Endothelial cell of umbilical vein (primary cell): ENCODE measurements at regions not wholly inside any gene's neighbourhood (a gene's known extent, or its start where the extent isn't known, plus 50 kb on each side); places are given as distances from the start of the nearest gene placed in this dataset.

Experiments used
- EZH2 ChIP-seq: IDR thresholded peaks from 2 replicates; pipeline ENCODE4 v1.6.1; 2012; ENCODE audit warnings: borderline replicate concordance, low read depth, mild to moderate bottlenecking, moderate library complexity, low read length, inconsistent platforms; ENCODE audit not compliant: severe bottlenecking
- POLR2A ChIP-seq: IDR thresholded peaks from 2 replicates; pipeline ENCODE4 v1.6.1; 2012; ENCODE audit warnings: low read depth, mild to moderate bottlenecking, control low read depth, low read length
- POLR2AphosphoS5 ChIP-seq: IDR thresholded peaks from 2 replicates; pipeline ENCODE4 v1.6.1; 2012; ENCODE audit warnings: low read depth, mild to moderate bottlenecking, control low read depth, low read length, moderate library complexity; ENCODE audit not compliant: insufficient read depth
- TF ChIP-seq, protein P1 (sequence below), 2 donors: IDR thresholded peaks; 1 replicate in 1 of 2; 2 replicates in 1 of 2; pipeline ENCODE4 v1.5.1; 2011; ENCODE audit warnings: low read length in 2 of 2, mild to moderate bottlenecking in 2 of 2, moderate library complexity in 2 of 2, control low read depth in 1 of 2, inconsistent platforms in 1 of 2, low read depth in 1 of 2; ENCODE audit not compliant: insufficient read depth in 1 of 2; ENCODE audit errors: extremely low read depth in 1 of 2

GRCh38 chr1:81452693-81453366 is 347.9 kb upstream of the ADGRL2 start:
- TF ChIP-seq, protein P1, sequence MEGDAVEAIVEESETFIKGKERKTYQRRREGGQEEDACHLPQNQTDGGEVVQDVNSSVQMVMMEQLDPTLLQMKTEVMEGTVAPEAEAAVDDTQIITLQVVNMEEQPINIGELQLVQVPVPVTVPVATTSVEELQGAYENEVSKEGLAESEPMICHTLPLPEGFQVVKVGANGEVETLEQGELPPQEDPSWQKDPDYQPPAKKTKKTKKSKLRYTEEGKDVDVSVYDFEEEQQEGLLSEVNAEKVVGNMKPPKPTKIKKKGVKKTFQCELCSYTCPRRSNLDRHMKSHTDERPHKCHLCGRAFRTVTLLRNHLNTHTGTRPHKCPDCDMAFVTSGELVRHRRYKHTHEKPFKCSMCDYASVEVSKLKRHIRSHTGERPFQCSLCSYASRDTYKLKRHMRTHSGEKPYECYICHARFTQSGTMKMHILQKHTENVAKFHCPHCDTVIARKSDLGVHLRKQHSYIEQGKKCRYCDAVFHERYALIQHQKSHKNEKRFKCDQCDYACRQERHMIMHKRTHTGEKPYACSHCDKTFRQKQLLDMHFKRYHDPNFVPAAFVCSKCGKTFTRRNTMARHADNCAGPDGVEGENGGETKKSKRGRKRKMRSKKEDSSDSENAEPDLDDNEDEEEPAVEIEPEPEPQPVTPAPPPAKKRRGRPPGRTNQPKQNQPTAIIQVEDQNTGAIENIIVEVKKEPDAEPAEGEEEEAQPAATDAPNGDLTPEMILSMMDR (IDR thresholded peaks at IDR 0.05; ENCODE audit: extremely low read depth in 1 of 2, insufficient read depth in 1 of 2, low read depth in 1 of 2, low read length in 2 of 2): no peak
- no peak for TF ChIP-seq POLR2AphosphoS5
- no peak for TF ChIP-seq POLR2A
- TF ChIP-seq EZH2: no peak
